ENCODE measurements at regions not wholly inside any gene's neighbourhood (a gene's known extent, or its start where the extent isn't known, plus 50 kb on each side); places are given as distances from the start of the nearest gene placed in this dataset.

DNA sequence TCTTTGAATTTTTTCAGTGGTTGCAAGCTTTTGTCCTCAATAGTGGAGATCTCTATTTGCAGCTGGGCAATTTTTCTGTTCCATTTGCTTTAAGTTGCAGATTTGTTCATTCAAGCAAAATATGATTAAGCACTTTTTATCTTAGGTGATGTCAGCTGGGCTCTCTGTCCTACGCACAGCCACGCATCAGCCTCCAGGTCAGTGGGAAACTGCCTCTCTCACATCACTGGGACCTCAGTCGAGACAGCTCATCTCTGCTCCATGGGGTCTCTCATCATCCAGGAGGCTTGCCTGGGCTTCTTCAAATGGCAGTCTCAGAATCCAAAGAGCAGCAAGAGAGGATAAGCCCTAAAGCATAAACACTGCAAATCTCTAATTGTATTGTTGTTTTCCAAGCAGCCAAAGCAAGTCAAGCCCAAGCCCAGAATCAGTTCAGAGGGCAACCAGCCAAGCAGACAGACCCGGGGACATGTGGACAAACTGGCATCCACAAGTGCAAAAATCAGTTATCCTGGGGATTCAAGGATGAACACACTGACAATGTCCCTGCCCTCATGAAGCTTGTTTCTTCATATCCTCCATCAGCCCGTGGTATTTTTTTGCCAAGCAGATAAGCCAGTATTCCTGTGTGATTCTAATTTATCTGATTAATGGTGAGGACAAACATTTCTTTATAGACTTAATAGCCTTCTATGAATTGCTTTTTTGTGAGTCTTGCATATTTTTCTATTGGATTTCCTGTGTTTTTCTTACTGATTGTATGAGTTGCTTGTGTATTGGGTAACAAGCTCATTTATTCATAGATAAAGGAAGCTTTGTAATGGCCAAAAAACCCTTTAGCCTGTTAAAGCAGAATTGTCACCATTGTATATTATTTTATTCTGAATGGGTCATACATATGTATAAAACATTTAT is 262.5 kb downstream of the GXYLT1 start:
- Histone ChIP-seq H3K9ac (ENCODE audit: low read depth, low read length, poor library complexity, severe bottlenecking) (no peak overlapping the region), H3K27me3 (ENCODE audit: insufficient read depth, low read length, poor library complexity, severe bottlenecking) (no peaks in the 10 kb centered on the region), H3K9me3 (ENCODE audit: insufficient read depth, low read depth, low read length) (no peaks in the 10 kb centered on the region), H2AFZ (ENCODE audit: low read length) (no peak overlapping the region), H3K9me2 (replicated peaks; ENCODE audit: low read depth, low read length) (no peaks in the 10 kb centered on the region), H3F3A (ENCODE audit: low read depth) (no peaks in the 10 kb centered on the region), H3K4me3 (ENCODE audit: low read length, poor library complexity, severe bottlenecking) (no peak overlapping the region), H3K4me1 (ENCODE audit: insufficient read depth, low read length, poor library complexity, severe bottlenecking) (no peaks in the 10 kb centered on the region), H3K79me2 (ENCODE audit: insufficient read depth, low read length) (no peaks in the 10 kb centered on the region), H3K4me2 (ENCODE audit: low read depth, low read length, poor library complexity, severe bottlenecking) (no peak overlapping the region), H4K20me1 (ENCODE audit: insufficient read depth, low read length, poor library complexity, severe bottlenecking) (no peaks in the 10 kb centered on the region), H3K36me3 (ENCODE audit: insufficient read depth, low read length) (no peaks in the 10 kb centered on the region)
- TF ChIP-seq EZH2phosphoT487 (IDR thresholded peaks at IDR 0.05; ENCODE audit: borderline replicate concordance): no peak
- no peak for TF ChIP-seq CTCF (conservative IDR thresholded peaks at IDR 0.05; ENCODE audit: low read length)

GRCh38 chr12:41869432-41869831 is 275.2 kb downstream of the GXYLT1 start:
- Histone ChIP-seq H3K4me1 (ENCODE audit: insufficient read depth, low read length, poor library complexity, severe bottlenecking) (no peaks in the 10 kb centered on the region), H3K4me3 (ENCODE audit: low read length, poor library complexity, severe bottlenecking) (no peak overlapping the region), H3K9me3 (ENCODE audit: insufficient read depth, low read depth, low read length) (no peaks in the 10 kb centered on the region), H3K4me2 (ENCODE audit: low read depth, low read length, poor library complexity, severe bottlenecking) (no peak overlapping the region), H3K79me2 (ENCODE audit: insufficient read depth, low read length) (no peaks in the 10 kb centered on the region), H4K20me1 (ENCODE audit: insufficient read depth, low read length, poor library complexity, severe bottlenecking) (no peaks in the 10 kb centered on the region), H3K9me2 (replicated peaks; ENCODE audit: low read depth, low read length) (no peaks in the 10 kb centered on the region), H3K27me3 (ENCODE audit: insufficient read depth, low read length, poor library complexity, severe bottlenecking) (no peaks in the 10 kb centered on the region), H2AFZ (ENCODE audit: low read length) (no peak overlapping the region), H3K36me3 (ENCODE audit: insufficient read depth, low read length) (no peaks in the 10 kb centered on the region), H3K9ac (ENCODE audit: low read depth, low read length, poor library complexity, severe bottlenecking) (no peak overlapping the region), H3F3A (ENCODE audit: low read depth) (no peaks in the 10 kb centered on the region)
- TF ChIP-seq CTCF (conservative IDR thresholded peaks at IDR 0.05; ENCODE audit: low read length) (no peak), EZH2phosphoT487 (IDR thresholded peaks at IDR 0.05; ENCODE audit: borderline replicate concordance) (no peak)

DNA sequence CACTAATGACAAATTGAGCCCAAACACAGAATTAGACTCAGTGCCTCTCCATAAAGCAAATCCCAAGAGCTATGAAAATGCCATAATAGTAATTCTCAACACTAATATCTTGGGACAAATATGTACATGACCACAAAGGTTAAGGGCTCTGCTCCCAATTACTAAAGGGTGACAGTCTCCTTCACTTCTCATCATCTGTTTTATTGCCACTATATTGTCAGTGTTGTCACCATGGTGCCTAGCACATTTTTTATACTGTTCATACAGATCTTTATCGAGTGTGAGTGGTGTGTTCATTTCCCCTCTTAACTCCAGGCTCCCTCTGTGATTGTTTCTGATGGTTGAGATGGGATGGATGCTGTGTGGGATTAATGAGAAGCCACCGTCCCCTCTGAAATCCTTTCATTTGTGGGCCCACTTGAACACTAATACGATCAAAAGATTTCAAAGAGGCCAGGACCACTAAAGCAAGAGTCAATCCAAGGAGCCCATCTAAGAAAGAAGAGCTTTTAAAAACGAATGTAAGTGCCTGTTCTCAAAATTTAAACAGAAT is 277.7 kb downstream of the GXYLT1 start:
- H2AFZ ChIP-seq (ENCODE audit: low read length): no peak overlapping the region
- H3F3A ChIP-seq (ENCODE audit: low read depth): no peaks in the 10 kb centered on the region
- H3K4me2 ChIP-seq (ENCODE audit: low read depth, low read length, poor library complexity, severe bottlenecking): no peak overlapping the region
- no peaks in the 10 kb centered on the region for H4K20me1 ChIP-seq (ENCODE audit: insufficient read depth, low read length, poor library complexity, severe bottlenecking)
- H3K79me2 ChIP-seq (ENCODE audit: insufficient read depth, low read length): no peaks in the 10 kb centered on the region
- no peaks in the 10 kb centered on the region for H3K9me2 ChIP-seq (replicated peaks; ENCODE audit: low read depth, low read length)
- no peak for TF ChIP-seq CTCF (conservative IDR thresholded peaks at IDR 0.05; ENCODE audit: low read length)
- TF ChIP-seq EZH2phosphoT487 (IDR thresholded peaks at IDR 0.05; ENCODE audit: borderline replicate concordance): no peak
- H3K9me3 ChIP-seq (ENCODE audit: insufficient read depth, low read depth, low read length): no peaks in the 10 kb centered on the region
- no peak overlapping the region for H3K4me3 ChIP-seq (ENCODE audit: low read length, poor library complexity, severe bottlenecking)
- H3K4me1 ChIP-seq (ENCODE audit: insufficient read depth, low read length, poor library complexity, severe bottlenecking): no peaks in the 10 kb centered on the region
- H3K36me3 ChIP-seq (ENCODE audit: insufficient read depth, low read length): no peaks in the 10 kb centered on the region
- no peaks in the 10 kb centered on the region for H3K27me3 ChIP-seq (ENCODE audit: insufficient read depth, low read length, poor library complexity, severe bottlenecking)
- H3K9ac ChIP-seq (ENCODE audit: low read depth, low read length, poor library complexity, severe bottlenecking): no peak overlapping the region

All from Loucy (cell line).